NOMO-1 treated with DMSO at 0.1 percent for 48 hours (cell line): ENCODE measurements at regions not wholly inside any gene's neighbourhood (a gene's known extent, or its start where the extent isn't known, plus 50 kb on each side); places are given as distances from the start of the nearest gene placed in this dataset.
"Not testable (repeated sequence)": the region's sequence is repeated elsewhere in the genome, so short reads cannot be mapped to it uniquely, and the experiment has no call there.

Experiments
- DNase-seq: peaks from one replicate; lab custom pipeline; 2025; ENCODE audit not compliant: unreplicated experiment; lab: John Stamatoyannopoulos, UW

DNA sequence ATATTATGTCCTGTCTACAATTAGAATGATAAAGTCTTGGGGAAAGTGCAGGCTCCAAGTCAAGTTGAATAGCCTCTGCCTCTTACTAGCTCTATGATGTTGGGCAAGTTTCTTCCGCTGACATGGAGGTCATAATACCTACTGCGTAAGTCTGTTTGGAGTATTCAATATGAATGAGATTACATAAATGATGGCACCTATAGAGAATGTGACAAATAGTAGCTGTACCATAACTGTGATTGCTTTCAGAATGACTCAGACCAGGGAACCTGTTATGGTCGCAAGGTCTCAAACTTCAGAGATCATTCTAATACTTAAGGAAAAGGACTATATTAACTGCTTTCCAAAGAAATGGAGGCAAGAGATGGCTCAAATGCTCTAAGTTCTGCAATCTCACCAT is 94.0 kb upstream of the ABCA1 start:
- DNase-seq = no peak

DNA sequence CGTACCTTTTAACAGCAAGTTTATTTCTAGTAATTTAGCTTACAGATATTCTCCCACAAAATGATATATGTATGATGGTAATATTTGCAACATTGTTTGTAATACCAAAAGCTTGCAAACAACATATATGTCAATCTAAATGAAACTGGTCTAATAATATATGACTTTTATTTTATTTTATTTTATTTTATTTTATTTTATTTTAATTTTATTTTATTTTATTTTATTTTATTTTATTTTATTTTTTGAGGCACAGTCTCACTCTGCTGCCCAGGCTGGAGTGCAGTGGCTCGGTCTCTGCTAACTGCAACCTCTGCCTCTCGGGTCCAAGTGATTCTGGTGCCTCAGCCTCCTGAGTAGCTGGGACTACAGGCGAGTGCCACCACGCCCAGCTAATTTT is 94.6 kb upstream of the ABCA1 start:
- DNase-seq = not testable (repeated sequence)

DNA sequence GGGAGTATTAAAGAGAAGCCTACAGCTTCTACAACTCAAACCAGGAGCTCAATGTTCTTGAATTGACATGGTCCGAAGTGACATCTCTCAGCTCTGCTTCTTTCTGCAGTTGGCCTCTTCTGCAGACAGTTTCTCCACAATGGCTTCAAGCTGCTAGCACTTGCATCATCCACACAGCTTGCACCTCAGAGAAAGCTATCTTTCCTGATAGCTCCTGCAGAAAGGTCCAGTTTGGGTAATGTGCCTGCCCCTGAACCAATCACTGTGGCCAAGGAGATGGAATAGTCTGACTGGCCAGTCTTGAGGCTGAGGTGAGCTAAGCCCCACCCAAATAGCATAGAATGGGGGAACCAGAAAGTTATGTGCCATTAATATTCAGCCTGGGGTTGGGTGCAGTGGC is 95.8 kb upstream of the ABCA1 start:
- no peak for DNase-seq

DNA sequence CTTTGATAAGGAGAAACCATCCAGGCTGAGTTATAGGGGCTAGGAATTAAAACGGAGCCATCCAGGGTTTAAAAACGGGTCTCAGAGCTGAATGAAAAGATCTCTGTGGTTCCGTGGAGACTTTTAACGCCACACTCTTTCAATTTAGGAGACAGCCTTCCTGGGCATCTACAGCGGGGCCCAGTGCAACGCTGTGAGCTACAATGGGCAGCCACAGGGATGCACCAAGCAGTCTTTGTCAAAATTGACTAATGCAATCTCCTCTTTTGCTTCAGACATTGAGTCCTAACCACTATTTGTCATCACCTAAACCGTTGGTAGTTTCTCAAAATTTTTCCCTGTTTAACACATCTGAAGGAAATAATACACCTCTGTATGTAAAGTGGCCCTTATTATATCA is 96.6 kb upstream of the ABCA1 start:
- DNase-seq = no peak

DNA sequence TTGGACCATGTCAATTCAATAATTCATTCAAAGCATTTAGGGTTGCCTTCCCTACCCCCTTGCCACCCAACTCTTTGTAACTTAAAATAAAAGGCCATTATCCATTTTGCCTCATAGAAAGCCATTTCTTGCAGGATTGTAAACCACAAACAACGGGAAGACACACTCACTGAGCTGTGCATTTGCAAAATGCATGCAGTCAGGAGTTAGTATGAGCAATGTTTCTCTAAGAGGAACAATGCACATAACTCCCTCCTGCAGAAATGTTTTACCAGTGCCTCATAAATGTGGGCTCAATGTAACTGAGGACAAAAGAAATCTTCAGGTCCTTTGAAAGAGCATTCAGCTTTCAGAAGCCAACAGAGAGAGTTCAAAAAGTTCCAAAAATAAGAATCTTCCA is 98.5 kb upstream of the ABCA1 start:
- peak; percentile 13 for DNase-seq

DNA sequence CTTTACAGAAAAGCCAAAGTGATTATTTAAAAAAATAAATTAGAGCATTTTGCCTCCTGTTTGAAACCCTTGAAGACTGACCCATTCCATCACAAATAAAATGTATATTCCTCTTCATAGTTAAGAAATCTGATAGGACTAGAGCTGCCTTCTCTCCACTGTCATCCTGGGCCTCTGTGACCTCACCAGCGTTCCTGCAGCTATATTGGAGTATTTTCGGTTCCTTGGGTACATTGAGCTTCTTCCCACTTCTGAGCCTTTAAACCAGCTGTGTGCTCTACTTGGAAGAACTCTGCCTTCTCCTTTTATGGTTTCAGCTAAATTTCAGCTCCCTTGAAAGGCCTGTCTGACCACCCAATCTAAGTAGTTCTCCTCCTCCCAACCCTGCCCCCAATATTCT is 99.1 kb upstream of the ABCA1 start:
- no peak for DNase-seq

DNA sequence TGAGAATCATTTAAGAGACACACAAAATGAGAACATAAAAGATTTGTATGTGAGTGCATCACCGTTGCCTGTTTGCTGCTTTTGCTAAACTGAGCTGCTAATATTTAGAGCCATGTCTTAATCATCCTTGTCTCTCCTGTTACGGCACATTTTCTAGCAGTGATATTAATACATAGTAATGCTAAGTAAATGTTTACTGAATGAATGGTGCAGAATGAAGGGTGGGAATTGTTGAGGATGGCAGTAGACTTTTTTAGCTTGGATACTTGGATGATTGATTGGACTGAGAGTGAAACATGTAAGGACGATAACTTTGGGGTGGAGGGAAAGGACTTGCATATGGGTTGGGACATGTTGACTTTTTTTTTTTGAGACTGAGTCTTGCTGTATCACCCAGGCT is 102.3 kb upstream of the ABCA1 start:
- no peak for DNase-seq

DNA sequence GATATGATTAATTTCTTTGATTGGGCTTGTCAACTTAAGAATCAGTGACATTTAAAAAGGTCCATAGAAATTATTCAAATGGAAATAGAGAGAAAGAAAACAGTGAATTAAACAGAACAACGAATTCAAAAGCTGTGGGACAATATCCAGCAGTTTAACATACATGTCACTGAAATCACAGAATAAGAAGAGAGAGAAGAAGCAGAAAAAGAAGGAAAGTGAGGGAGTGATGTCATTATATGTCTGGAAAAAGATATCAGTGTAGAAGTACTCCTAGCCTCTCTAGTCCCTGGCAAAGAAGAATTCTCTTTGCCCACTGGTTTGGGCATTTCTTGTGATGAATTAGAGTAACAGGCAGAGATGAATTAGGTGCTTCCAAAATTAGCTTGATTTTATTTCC is 109.2 kb upstream of the ABCA1 start:
- no peak for DNase-seq

DNA sequence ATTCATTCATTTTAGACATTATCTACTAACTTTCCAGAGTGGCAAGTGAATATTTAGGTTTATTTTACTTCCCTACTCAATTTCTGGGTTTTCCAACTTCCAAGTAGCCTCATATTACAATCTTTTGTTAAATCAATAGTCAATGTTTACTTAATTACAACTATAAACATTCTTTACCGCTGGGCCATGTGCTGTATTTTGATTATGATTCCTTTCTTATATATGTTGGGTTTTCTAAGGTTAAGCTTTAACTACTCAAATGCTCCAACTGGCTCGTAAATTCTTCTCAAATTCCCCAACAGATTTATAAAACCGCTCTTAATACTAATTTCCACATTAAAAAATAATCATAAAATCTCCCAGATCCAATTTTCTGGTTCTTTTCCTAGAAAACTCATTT is 110.1 kb upstream of the ABCA1 start:
- no peak for DNase-seq

DNA sequence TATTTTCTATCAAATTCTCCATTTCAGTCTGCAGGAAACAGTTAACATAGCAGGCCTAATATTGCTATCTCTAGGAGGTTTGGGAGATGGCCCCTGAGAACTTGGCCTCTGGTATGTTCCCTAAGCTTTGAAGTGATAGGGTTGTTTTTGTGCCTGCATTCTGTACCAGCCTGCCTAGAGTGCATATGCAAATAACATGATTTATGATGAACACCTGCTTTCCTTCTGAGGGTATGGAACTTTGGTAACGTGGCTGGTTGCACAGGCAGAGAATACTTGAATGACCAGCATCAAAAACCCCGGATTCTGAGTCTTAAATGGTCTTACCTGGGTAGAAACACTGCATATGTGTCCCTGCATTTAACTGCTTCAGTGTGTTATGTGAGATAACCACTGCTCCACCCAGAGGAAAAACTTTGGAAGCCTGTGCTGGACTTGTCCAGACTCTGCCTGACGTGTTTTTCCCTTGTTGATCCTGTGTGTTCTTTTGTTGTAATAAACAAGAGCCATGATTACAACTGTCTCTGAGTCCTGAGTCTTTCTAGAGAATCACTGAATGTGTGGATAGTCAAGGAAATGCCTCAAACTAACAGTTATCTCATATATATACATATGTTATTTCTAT is 111.3 kb upstream of the ABCA1 start:
- no peak for DNase-seq

DNA sequence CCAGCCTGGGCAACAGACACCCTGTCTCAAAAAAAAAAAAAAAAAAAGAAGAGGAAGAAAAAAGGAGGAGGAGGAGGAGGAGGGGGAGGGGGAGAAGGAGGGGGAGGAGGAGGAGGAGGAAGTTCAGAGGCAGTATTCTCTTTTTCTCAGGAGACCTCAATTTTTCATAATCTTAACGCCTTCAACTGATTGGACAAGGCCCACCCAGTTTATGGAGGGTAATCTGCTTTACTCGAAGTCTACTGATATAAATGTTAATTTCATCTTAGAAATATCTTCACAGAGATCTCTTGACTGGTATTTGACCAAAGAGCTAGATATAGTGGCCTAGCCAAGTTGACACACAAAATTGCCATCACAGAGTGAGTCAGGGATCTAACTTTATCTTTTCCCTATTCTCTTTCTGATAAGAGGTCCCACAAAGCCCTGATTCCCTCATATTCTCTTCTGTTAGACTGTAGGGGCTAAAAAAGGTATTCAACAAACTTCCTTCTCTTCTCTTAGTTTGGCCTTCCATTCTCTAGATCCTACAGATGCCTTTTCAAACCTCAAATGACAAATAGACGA is 115.5 kb upstream of the ABCA1 start:
- DNase-seq = no peak

DNA sequence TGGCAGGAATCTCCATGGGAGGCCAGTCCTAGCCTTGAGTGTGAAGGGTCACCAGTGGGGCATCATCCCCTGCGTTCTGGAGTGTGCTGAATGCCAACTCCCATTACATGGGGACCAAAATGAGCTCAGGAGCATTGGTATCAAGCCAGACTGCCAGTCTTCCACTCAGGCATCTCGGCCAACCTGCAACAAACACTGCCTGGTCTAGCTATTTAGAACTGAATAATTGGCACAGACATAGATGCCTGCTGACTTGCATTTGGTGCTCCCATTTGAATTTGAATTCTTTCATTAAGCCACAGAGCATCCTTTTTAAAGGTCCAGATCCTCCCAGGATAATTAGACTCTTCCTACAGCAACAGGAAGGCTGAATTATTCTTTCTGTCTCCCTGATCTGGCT is 116.6 kb upstream of the ABCA1 start:
- DNase-seq = no peak

DNA sequence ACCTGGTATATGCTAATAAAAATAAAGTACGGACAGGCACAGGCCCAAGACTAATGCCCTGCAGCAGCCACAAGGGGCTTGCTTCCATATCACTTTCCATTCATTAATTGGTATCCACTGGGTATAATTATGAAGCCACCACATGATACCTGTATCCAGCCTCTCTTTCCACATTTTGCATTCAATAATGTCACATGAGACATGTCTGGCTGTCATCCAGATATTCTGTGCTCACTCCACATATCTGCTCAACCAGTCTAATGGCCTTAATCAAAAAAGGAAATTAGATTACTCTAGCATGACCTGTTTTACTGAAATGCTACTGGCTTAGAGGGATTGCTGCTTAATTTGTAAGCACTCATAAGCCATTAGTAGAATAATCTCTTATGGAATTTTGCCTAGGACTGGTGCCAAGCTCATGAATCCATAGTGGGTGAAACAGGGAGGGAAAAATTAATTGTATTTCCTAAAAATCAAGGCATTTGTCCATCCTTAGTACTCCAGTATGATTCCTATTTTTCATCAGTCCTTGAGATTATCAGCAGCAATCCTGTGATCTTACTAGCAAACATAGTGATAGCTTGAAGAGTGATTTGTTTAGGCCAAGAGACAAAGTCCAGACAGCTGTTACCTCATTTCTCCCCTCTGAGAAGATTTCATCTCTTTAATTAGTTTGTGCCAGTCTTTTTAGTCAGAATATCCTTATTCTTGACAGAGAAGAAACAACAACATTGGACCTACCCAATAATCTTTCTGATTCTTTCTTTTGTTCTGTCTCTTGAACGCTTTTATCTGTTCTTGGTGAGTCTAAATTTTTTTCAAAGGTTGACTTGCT is 119.2 kb upstream of the ABCA1 start:
- no peak for DNase-seq

DNA sequence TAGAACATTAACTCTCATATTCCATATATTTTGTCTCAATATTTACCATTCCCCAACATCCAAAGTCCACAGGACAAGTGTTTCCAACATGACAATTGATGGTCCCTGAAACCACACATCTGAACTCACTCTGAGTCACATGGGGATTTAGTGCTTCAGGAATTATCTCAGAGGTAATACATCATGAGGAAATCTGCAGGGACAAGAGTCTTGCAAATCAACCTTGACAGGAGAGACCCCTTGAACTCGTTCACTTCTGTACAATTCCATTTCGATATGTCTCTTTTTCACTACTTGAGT is 119.7 kb upstream of the ABCA1 start:
- no peak for DNase-seq

DNA sequence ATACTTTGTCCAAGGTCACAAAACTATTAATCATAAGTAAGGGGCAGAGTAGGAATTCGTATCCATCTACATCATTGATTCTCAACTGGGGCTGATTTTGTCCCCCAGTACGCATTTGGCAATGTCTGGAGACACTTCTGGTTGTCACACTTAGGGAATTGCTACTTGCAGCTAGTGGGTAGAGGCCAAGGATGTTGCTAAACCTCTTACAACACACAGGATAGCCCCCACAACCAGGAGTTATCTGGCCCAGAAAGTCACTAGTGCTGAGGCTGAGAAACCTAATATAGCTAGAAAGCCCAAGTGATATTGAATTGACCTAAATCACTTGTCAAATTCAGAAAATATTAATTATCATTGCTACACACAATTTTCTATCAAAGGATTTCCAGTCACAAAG is 120.4 kb upstream of the ABCA1 start:
- DNase-seq = no peak

DNA sequence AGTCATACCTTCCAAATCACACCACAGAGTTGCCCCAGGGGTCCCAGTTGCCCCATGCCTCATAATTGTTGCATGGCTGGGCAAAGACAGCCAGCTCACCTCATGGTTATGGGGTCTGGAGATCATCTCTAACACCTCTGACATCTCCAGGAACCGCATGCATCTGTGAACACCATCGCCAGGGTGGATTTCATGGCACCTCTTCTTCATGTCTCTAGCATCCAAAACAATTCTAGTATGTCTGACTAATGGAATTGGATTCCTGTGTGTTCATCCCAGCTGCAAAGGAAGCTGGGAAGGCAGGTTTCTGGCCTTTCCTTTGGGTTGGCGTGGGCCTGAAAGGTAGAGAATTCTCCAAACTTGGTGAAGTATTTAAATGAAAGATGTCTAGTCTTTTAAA is 122.3 kb upstream of the ABCA1 start:
- DNase-seq = no peak

DNA sequence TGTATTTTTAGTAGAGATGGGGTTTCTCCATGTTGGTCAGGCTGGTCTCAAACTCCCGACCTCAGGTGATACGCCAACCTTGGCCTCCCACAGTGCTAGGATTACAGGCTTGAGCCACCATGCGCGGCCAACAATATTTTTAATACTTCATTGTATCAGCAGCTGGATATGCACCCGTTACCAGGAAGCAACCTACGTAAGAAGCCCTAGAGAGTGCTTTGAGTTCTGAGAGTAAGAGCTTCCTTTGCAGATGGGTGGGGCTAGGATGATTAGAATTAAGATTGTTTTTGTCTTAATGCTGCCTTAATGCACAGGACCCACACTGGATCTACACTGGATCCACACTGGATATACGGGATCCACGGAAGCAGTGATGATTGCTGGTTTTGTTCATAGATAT is 123.9 kb upstream of the ABCA1 start:
- DNase-seq = no peak

DNA sequence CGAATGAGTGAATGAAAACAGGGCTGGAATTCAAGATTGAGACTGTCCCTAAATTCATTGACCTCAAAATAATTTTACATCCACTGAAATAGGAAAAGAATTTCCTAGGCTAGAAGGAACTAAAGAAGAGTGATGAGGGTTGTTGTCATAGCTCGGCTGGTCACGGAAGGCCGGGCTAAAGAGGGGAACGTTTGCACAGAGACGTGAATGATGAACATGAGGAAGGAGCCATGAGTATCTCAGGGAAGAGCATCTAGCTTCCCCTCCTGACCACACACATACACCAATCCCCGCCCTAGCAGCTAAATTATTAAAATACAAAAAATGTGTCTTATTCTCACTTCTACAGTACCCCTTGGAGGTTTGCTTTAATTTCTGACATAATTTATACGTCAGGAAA is 124.4 kb upstream of the ABCA1 start:
- peak; percentile 37 for DNase-seq

DNA sequence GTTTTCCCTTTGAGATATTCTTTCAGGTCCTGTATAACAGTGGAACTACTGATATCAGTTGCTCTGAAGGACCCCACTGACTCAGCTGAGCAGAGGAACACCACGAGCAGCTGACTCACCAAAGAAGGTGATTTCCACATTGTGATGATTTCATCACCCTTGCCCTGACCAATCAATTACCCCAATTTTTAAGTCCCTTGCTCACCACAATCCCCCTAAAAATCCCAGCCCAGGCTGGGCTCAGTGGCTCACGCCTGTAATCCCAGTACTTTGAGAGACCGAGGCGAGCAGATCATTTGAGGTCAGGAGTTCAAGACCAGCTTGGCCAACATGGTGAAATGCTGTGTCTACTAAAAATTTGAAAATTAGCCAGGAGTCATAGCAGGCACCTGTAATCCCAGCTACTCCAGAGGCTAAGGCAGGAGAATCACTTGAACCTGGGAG is 125.3 kb upstream of the ABCA1 start:
- DNase-seq = peak; percentile 86

DNA sequence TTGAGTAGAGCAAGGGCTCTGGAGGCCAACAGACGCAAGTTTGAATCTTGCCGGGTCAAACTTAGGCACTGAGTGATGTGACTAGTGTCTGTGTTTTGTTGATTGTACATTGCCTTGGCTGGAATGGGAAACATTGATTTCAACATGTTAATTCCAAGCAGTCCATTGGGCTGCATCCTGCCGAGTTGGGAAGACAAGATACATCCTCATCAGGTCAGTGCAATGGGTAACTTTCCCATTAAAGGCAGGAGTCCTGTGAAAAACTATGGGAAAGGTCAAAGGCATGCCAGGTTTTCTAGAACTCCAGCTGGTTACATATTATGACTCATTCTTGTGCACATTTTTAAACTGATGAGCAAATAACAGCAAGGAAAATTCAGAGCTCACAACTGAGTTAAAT is 126.5 kb upstream of the ABCA1 start:
- no peak for DNase-seq

DNA sequence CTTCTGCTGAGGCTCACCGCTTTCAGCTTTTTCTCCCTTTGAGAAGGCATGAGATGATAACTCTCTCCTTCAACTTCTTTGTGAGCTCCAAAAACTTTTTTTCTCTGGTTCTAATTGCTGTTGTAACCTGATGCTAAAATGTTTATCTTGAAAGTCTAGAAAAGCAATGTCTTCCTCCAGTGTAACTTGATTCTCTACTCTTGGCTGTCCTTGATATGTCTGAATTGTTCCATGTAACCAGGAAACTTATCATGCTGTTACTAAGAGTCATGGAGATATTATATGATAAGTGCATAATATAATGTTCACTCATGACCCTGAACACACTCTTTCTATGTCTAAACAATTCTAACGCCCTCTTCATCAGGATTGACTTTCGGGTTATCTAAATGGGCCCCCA is 128.0 kb upstream of the ABCA1 start:
- no peak for DNase-seq

DNA sequence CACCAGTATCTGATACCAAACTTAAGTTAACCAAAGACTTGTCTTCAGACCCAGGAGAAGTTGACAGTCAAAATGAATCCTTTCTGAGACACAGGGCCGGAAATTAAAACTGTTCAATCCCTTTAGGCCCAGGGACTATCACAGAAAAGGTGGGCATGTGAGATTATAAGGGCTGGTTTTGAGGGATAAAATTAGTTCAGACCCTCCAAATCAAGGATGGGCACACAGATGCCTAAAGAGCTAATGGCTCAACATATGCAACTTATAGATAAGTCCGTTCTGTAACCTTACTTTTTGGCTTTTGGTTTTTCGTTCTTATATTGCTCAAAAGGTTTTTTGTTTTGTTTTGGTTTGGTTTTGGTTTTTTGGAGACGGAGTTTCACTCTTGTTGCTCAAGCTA is 129.6 kb upstream of the ABCA1 start:
- DNase-seq = no peak

DNA sequence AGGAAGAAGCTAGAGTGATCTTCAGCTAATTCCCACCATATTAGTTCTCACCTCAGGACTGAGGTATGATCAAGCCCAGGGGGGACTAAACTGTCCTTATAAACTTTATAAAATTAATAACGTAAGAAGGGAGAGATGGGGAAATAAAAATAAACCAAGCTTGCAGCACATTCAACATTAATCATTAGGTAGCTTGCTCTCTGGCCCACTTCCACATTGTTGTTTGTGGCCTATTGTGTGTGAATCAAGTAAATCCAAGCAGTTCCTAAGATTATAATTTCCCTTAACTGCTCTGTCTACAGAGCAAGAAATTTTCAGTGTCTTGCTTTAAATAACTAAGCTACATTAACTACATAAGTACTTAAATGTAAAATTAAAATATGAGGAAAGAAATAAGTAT is 131.3 kb upstream of the ABCA1 start:
- no peak for DNase-seq
